HCT116 (cell line): ENCODE measurements at regions not wholly inside any gene's neighbourhood (a gene's known extent, or its start where the extent isn't known, plus 50 kb on each side); places are given as distances from the start of the nearest gene placed in this dataset.

Experiments used
- ATAC-seq: fragments of 200-7000 bp; cut with Tn5 transposase; 2 replicates; pipeline ENCODE4 v1.9.1; 2020; ENCODE audit warnings: mild to moderate bottlenecking, moderate library complexity
- BruUV-seq: library from RNA; stranded (reverse); fragments of 400-500 nt; replicated peaks from 2 replicates; lab custom pipeline; 2021; lab: Mats Ljungman, UMichigan
- CTCF ChIA-PET: fragments of 300-600 bp; sonication (Branson Sonifier 250); formaldehyde crosslinking; loops from one replicate; lab custom pipeline; 2021; ENCODE audit warnings: antibody characterized with exemption; lab: Charles Lee
- POLR2A ChIA-PET: fragments of 300-600, 350-600 bp; sonication (Branson Sonifier 250); formaldehyde crosslinking; loops from one replicate; lab custom pipeline; 2021; ENCODE audit warnings: antibody characterized with exemption; lab: Charles Lee
- RAD21 ChIA-PET, 2 experiments: fragments of 300-600 bp; sonication (Branson Sonifier 250); formaldehyde crosslinking; loops; one replicate each; lab custom pipeline; 2023; ENCODE audit warnings: low total read pairs in 2 of 2; ENCODE audit not compliant: uncharacterized antibody in 2 of 2, unreplicated experiment in 2 of 2, low non-redundant PET in 1 of 2; lab: Charles Lee
- DNase-seq: peaks from one replicate; pipeline ENCODE4 v3.0.0-alpha.2; 2010; ENCODE audit warnings: low read depth, low spot score
- H2AFZ ChIP-seq: fragments of 200-600 bp; shearing (Covaris generic), sonication (generic); 2 replicates; pipeline ENCODE4 v1.6.1; 2017; ENCODE audit warnings: low read depth, mixed run types, mixed read lengths, antibody characterized with exemption, low read length; ENCODE audit not compliant: poor library complexity, severe bottlenecking
- H3K27ac ChIP-seq: 2 replicates; pipeline ENCODE4 v1.5.1; 2012; ENCODE audit warnings: low read depth, low read length
- H3K27me3 ChIP-seq: fragments of 200-600 bp; sonication (generic); 2 replicates; pipeline ENCODE4 v1.6.1; 2016; ENCODE audit warnings: mixed run types, low read length, mixed read lengths; ENCODE audit not compliant: insufficient read depth
- H3K36me3 ChIP-seq, 2 experiments: fragments of 200-500 bp in 1 of 2; fragments of 200-600 bp in 1 of 2; sonication (Bioruptor generic) in 1 of 2; sonication (generic) in 1 of 2; 2 replicates each; pipeline versions ENCODE4 v1.5.1 to v1.6.1; 2014 to 2016; ENCODE audit warnings: low read length in 2 of 2, inconsistent platforms in 1 of 2, mixed read lengths in 1 of 2, mixed run types in 1 of 2; ENCODE audit not compliant: insufficient read depth in 2 of 2, control insufficient read depth in 1 of 2
- H3K4me1 ChIP-seq, 2 experiments: fragments of 200-600 bp in 1 of 2; sonication (generic) in 1 of 2; 2 replicates each; pipeline versions ENCODE4 v1.5.1 to v1.6.1; 2012 to 2017; ENCODE audit warnings: low read length in 2 of 2, inconsistent platforms in 1 of 2, mild to moderate bottlenecking in 1 of 2, mixed read lengths in 1 of 2, mixed run types in 1 of 2, moderate library complexity in 1 of 2; ENCODE audit not compliant: insufficient read depth in 2 of 2, control insufficient read depth in 1 of 2
- H3K4me2 ChIP-seq: fragments of 200-600 bp; sonication (generic); 2 replicates; pipeline ENCODE4 v1.6.1; 2017; ENCODE audit warnings: mixed run types, low read length, mixed read lengths
- H3K4me3 ChIP-seq, 2 experiments: fragments of 200-600 bp in 1 of 2; sonication (generic) in 1 of 2; replicated peaks in 1 of 2; 2 replicates each; pipeline ENCODE4 v1.5.1; 2011 to 2016; ENCODE audit warnings: low read length in 2 of 2, control low read depth in 1 of 2, low read depth in 1 of 2, mild to moderate bottlenecking in 1 of 2, mixed read lengths in 1 of 2, mixed run types in 1 of 2
- H3K79me2 ChIP-seq: fragments of 200-600 bp; sonication (generic); 2 replicates; pipeline ENCODE4 v1.6.1; 2017; ENCODE audit warnings: mild to moderate bottlenecking, mixed run types, low read length, moderate library complexity, mixed read lengths; ENCODE audit not compliant: insufficient read depth
- H3K9ac ChIP-seq: fragments of 200-600 bp; sonication (generic); 2 replicates; pipeline ENCODE4 v1.6.1; 2016; ENCODE audit warnings: low read length, mixed read lengths
- H3K9me2 ChIP-seq: fragments of 200-600 bp; sonication (generic), shearing (Covaris generic); 2 replicates; pipeline ENCODE4 v1.6.1; 2017; ENCODE audit warnings: mixed run types, mild to moderate bottlenecking, moderate library complexity; ENCODE audit not compliant: insufficient read depth
- H3K9me3 ChIP-seq, 2 experiments: fragments of 200-500 bp in 1 of 2; fragments of 200-600 bp in 1 of 2; sonication (Bioruptor generic) in 1 of 2; sonication (generic) in 1 of 2; 2 replicates each; pipeline ENCODE4 v1.6.1; 2014 to 2017; ENCODE audit warnings: low read length in 2 of 2, mixed read lengths in 2 of 2, inconsistent platforms in 1 of 2, low read depth in 1 of 2, mild to moderate bottlenecking in 1 of 2, mixed run types in 1 of 2, moderate library complexity in 1 of 2; ENCODE audit not compliant: control insufficient read depth in 1 of 2, insufficient read depth in 1 of 2
- H4K20me1 ChIP-seq: fragments of 200-600 bp; sonication (generic), shearing (Covaris generic); 2 replicates; pipeline ENCODE4 v1.6.1; 2017; ENCODE audit warnings: mixed run types, mild to moderate bottlenecking, moderate library complexity; ENCODE audit not compliant: insufficient read depth
- ATF3 ChIP-seq: IDR thresholded peaks from 2 replicates; pipeline ENCODE4 v1.6.1; 2012
- CBX3 ChIP-seq: IDR thresholded peaks from 2 replicates; pipeline ENCODE4 v1.6.1; 2012; ENCODE audit warnings: low read depth
- CEBPB ChIP-seq: IDR thresholded peaks from 2 replicates; pipeline ENCODE4 v1.6.1; 2012; ENCODE audit warnings: low read depth
- EGR1 ChIP-seq: IDR thresholded peaks from 2 replicates; pipeline ENCODE4 v1.6.1; 2012; ENCODE audit warnings: low read depth
- EZH2 ChIP-seq: fragments of 200-600 bp; sonication (generic); IDR thresholded peaks from 2 replicates; pipeline ENCODE4 v1.6.1; 2017; ENCODE audit warnings: antibody characterized with exemption, mixed run types
- EZH2phosphoT487 ChIP-seq: fragments of 200-600 bp; IDR thresholded peaks from 2 replicates; pipeline ENCODE4 v1.6.1; 2018; ENCODE audit warnings: antibody characterized with exemption, borderline replicate concordance
- JUND ChIP-seq: IDR thresholded peaks from 2 replicates; pipeline ENCODE4 v1.6.1; 2012
- MAX ChIP-seq: IDR thresholded peaks from 2 replicates; pipeline ENCODE4 v1.6.1; 2012
- POLR2A ChIP-seq: IDR thresholded peaks from 2 replicates; pipeline ENCODE4 v1.7.0; 2011; ENCODE audit warnings: borderline replicate concordance; ENCODE audit not compliant: insufficient read depth, insufficient read length; ENCODE audit errors: extremely low read depth
- POLR2AphosphoS5 ChIP-seq: IDR thresholded peaks from 2 replicates; pipeline ENCODE4 v1.6.1; 2011; ENCODE audit warnings: mild to moderate bottlenecking, low read depth, low read length, moderate library complexity
- RAD21 ChIP-seq: IDR thresholded peaks from 2 replicates; pipeline ENCODE4 v1.6.1; 2012; ENCODE audit warnings: low read depth, mild to moderate bottlenecking
- REST ChIP-seq: IDR thresholded peaks from 2 replicates; pipeline ENCODE4 v1.6.1; 2012; ENCODE audit warnings: low read depth
- SIN3A ChIP-seq: IDR thresholded peaks from 2 replicates; pipeline ENCODE4 v1.6.1; 2012; ENCODE audit warnings: low read depth
- SP1 ChIP-seq: IDR thresholded peaks from 2 replicates; pipeline ENCODE4 v1.6.1; 2012; ENCODE audit warnings: low read depth
- TCF7L2 ChIP-seq: IDR thresholded peaks from 2 replicates; pipeline ENCODE4 v1.7.0; 2011; ENCODE audit warnings: borderline replicate concordance, inconsistent platforms; ENCODE audit not compliant: insufficient read depth, insufficient read length; ENCODE audit errors: extremely low read depth
- ZFX ChIP-seq: fragments of 450-650 bp; IDR thresholded peaks from 2 replicates; pipeline ENCODE4 v1.6.1; 2017
- ZNF274 ChIP-seq: fragments of 200-500 bp; sonication (Bioruptor generic); IDR thresholded peaks from 2 replicates; pipeline ENCODE4 v1.6.1; 2014; ENCODE audit warnings: mild to moderate bottlenecking, low read depth, low read length, inconsistent platforms
- intact Hi-C: fragments of 100-400 bp; cut with micrococcal nuclease; formaldehyde crosslinking; loops from 2 replicates; pipeline ENCODE4 v1.10.0; 2022

GRCh38 chr2:66069937-66070720 is 364.8 kb upstream of the MEIS1 start:
- H2AFZ ChIP-seq = no peak overlapping the region
- H3K9me2 ChIP-seq = no peaks in the 10 kb centered on the region
- ATAC-seq (no peak), DNase-seq (no peak)
- H3K9ac ChIP-seq = no peak overlapping the region
- no peak overlapping the region for H3K4me3 ChIP-seq
- H3K4me2 ChIP-seq = no peak overlapping the region
- ChIA-PET RAD21 (no interaction called here), CTCF (no interaction called here), POLR2A (no interaction called here)
- no TSS peak for BruUV-seq
- H3K4me1 ChIP-seq = no peaks in the 10 kb centered on the region
- peaks cover 3% of the 10 kb centered on the region; the same call in 1 of the 2 replicates for H3K27me3 ChIP-seq
- TF ChIP-seq RAD21 (no peak), CBX3 (no peak), EZH2 (no peak), TCF7L2 (no peak), EZH2phosphoT487 (no peak)
- H3K27ac ChIP-seq = no peak overlapping the region
- intact Hi-C loops = no loop called here
- no peaks in the 10 kb centered on the region for H3K79me2 ChIP-seq
- H4K20me1 ChIP-seq = no peaks in the 10 kb centered on the region
- H3K9me3 ChIP-seq = no peaks in the 10 kb centered on the region
- no peaks in the 10 kb centered on the region for H3K36me3 ChIP-seq

- H3K79me2 ChIP-seq = no peaks in the 10 kb centered on the region
- intact Hi-C loops = no loop called here
- RAD21 ChIA-PET = no interaction called here
- H3K27me3 ChIP-seq = peaks cover 7% of the 10 kb centered on the region; the same call in 1 of the 2 replicates
- no peaks in the 10 kb centered on the region for H3K4me1 ChIP-seq
- H3K36me3 ChIP-seq = no peaks in the 10 kb centered on the region
- H2AFZ ChIP-seq = no peak overlapping the region
- no peak overlapping the region for H3K27ac ChIP-seq
- H4K20me1 ChIP-seq = no peaks in the 10 kb centered on the region
- H3K4me2 ChIP-seq = no peak overlapping the region
- no peaks in the 10 kb centered on the region for H3K9me2 ChIP-seq
- POLR2A ChIA-PET = no interaction called here
- no peak for ATAC-seq
- H3K9me3 ChIP-seq = no peaks in the 10 kb centered on the region
- CTCF ChIA-PET = no interaction called here
- no peak for DNase-seq
- no peak overlapping the region for H3K4me3 ChIP-seq
- H3K9ac ChIP-seq = no peak overlapping the region
- BruUV-seq = no TSS peak
- TF ChIP-seq JUND (no peak), CBX3 (no peak), ZNF274 (no peak), POLR2AphosphoS5 (no peak), EZH2phosphoT487 (no peak), ATF3 (no peak), TCF7L2 (no peak), EGR1 (no peak), CEBPB (no peak), REST (no peak), ZFX (no peak), MAX (no peak), POLR2A (no peak), SIN3A (no peak), SP1 (no peak)
These were observed 368.9 kb upstream of the MEIS1 start for GRCh38 chr2:66066032-66066431.
